ENCODE measurements at regions not wholly inside any gene's neighbourhood (a gene's known extent, or its start where the extent isn't known, plus 50 kb on each side); places are given as distances from the start of the nearest gene placed in this dataset.

- Histone ChIP-seq H3K9me3 (ENCODE audit: control insufficient read depth, insufficient read depth, low read depth, low read length) (no peaks in the 10 kb centered on the region), H3K4me3 (ENCODE audit: low read depth, low read length) (no peak overlapping the region), H3K4me1 (ENCODE audit: control insufficient read depth, insufficient read depth, low read length) (no peaks in the 10 kb centered on the region; the same call in 1 of the 2 replicates), H3K36me3 (ENCODE audit: control insufficient read depth in 2 of 2, insufficient read depth in 1 of 2, low read length in 2 of 2) (no peaks in the 10 kb centered on the region), H3K27ac (ENCODE audit: extremely low read depth, low read depth, low read length) (no peak overlapping the region)
- no peak for TF ChIP-seq ZXDB (tag by site-specific recombination; IDR thresholded peaks at IDR 0.05)
- TF ChIP-seq IKZF3 (tag by site-specific recombination; IDR thresholded peaks at IDR 0.05): no peak
- no peak for TF ChIP-seq GLIS2 (tag by site-specific recombination; IDR thresholded peaks at IDR 0.05)
- TF ChIP-seq ZNF600 (tag by site-specific recombination; IDR thresholded peaks at IDR 0.05): no peak
- TF ChIP-seq HOXA7 (CRISPR knock-in tag; IDR thresholded peaks at IDR 0.05; ENCODE audit: borderline replicate concordance): no peak
- no peak for TF ChIP-seq ZNF521 (tag by site-specific recombination; IDR thresholded peaks at IDR 0.05)
- TF ChIP-seq ZNF223 (tag by site-specific recombination; IDR thresholded peaks at IDR 0.05): no peak
- no peak for TF ChIP-seq ZFP3 (tag by site-specific recombination; IDR thresholded peaks at IDR 0.05; ENCODE audit: low read depth)
- TF ChIP-seq ZNF26 (tag by site-specific recombination; IDR thresholded peaks at IDR 0.05): no peak
- TF ChIP-seq ZFP37 (tag by site-specific recombination; IDR thresholded peaks at IDR 0.05): no peak
- no peak for TF ChIP-seq ZNF23 (tag by site-specific recombination; IDR thresholded peaks at IDR 0.05; ENCODE audit: borderline replicate concordance)
- TF ChIP-seq ZNF704 (tag by site-specific recombination; IDR thresholded peaks at IDR 0.05): no peak
- TF ChIP-seq ZBTB10 (tag by site-specific recombination; IDR thresholded peaks at IDR 0.05): no peak
- no peak for TF ChIP-seq ZNF518A (tag by site-specific recombination; conservative IDR thresholded peaks at IDR 0.05; ENCODE audit: low read depth)
- CTCF ChIA-PET: no interaction called here
- POLR2A ChIA-PET: no interaction called here
Measured at GRCh38 chr3:187998611-187999010, 155.3 kb upstream of the LPP start.

- ChIA-PET POLR2A (no interaction called here), CTCF (interaction anchor here (0.7 kb wide), 2 partner anchors 9 to 15 kb away, joined by 3 read pairs; no protein-coding TSS in a partner anchor)
- H3K36me3 ChIP-seq (ENCODE audit: control insufficient read depth in 2 of 2, insufficient read depth in 1 of 2, low read length in 2 of 2): no peaks in the 10 kb centered on the region
- H3K27ac ChIP-seq (ENCODE audit: extremely low read depth, low read depth, low read length): no peak overlapping the region
- no peak overlapping the region for H3K4me3 ChIP-seq (ENCODE audit: low read depth, low read length)
- TF ChIP-seq ZNF175 (tag by site-specific recombination; IDR thresholded peaks at IDR 0.05): no peak
- no peak for TF ChIP-seq ZFP41 (tag by site-specific recombination; IDR thresholded peaks at IDR 0.05; ENCODE audit: borderline replicate concordance)
- no peak for TF ChIP-seq WT1 (tag by site-specific recombination; IDR thresholded peaks at IDR 0.05)
- TF ChIP-seq BCL11B (tag by site-specific recombination; IDR thresholded peaks at IDR 0.05; ENCODE audit: low read depth): no peak
- no peak for TF ChIP-seq HOXA7 (CRISPR knock-in tag; IDR thresholded peaks at IDR 0.05; ENCODE audit: borderline replicate concordance)
- no peak for TF ChIP-seq INSM2 (tag by site-specific recombination; IDR thresholded peaks at IDR 0.05)
- TF ChIP-seq MZF1 (tag by site-specific recombination; IDR thresholded peaks at IDR 0.05; ENCODE audit: borderline replicate concordance): no peak
- no peak for TF ChIP-seq ZNF211 (tag by site-specific recombination; IDR thresholded peaks at IDR 0.05; ENCODE audit: low read depth)
- TF ChIP-seq ZBTB6 (tag by site-specific recombination; IDR thresholded peaks at IDR 0.05): no peak
- no peak for TF ChIP-seq ZNF555 (tag by site-specific recombination; conservative IDR thresholded peaks at IDR 0.05)
- no peaks in the 10 kb centered on the region for H3K9me3 ChIP-seq (ENCODE audit: control insufficient read depth, insufficient read depth, low read depth, low read length)
- no peaks in the 10 kb centered on the region; the same call in 1 of the 2 replicates for H3K4me1 ChIP-seq (ENCODE audit: control insufficient read depth, insufficient read depth, low read length)
Measured at GRCh38 chr3:187999821-188000220, 154.1 kb upstream of the LPP start.

Measured in HEK293 (cell line).